NCI-H82 (cell line): ENCODE measurements at regions not wholly inside any gene's neighbourhood (a gene's known extent, or its start where the extent isn't known, plus 50 kb on each side); places are given as distances from the start of the nearest gene placed in this dataset.

Source experiments
- DNase-seq: peaks from one replicate; lab custom pipeline; 2025; lab: John Stamatoyannopoulos, UW

GRCh38 chr19:27775395-27775794 lies 1437.6 kb downstream of the UQCRFS1 start:
- DNase-seq, result peak; percentile 55

GRCh38 chr19:27774827-27775226 lies 1438.1 kb downstream of the UQCRFS1 start:
- DNase-seq, result peak; percentile 25

- peak; percentile 28 for DNase-seq
These were observed 1438.6 kb downstream of the UQCRFS1 start for GRCh38 chr19:27774337-27774736.

- no peak for DNase-seq
These were observed 1439.4 kb downstream of the UQCRFS1 start for GRCh38 chr19:27773318-27774094.

- DNase-seq, result no peak
These were observed 1440.9 kb downstream of the UQCRFS1 start for GRCh38 chr19:27772059-27772458.

GRCh38 chr19:27770095-27770494 lies 1442.9 kb downstream of the UQCRFS1 start:
- no peak for DNase-seq

GRCh38 chr19:27767234-27767633 lies 1445.7 kb downstream of the UQCRFS1 start:
- DNase-seq, result no peak

- DNase-seq, result no peak
These were observed 1446.8 kb downstream of the UQCRFS1 start for GRCh38 chr19:27765912-27766725.

- DNase-seq, result no peak
These were observed 1447.6 kb downstream of the UQCRFS1 start for GRCh38 chr19:27765397-27765796.

- DNase-seq, result no peak
These were observed 1448.7 kb downstream of the UQCRFS1 start for GRCh38 chr19:27764186-27764804.

GRCh38 chr19:27762933-27763332 lies 1450.0 kb downstream of the UQCRFS1 start:
- DNase-seq, result no peak

GRCh38 chr19:27759896-27760295 lies 1453.1 kb downstream of the UQCRFS1 start:
- DNase-seq, result no peak

- no peak for DNase-seq
These were observed 1454.1 kb downstream of the UQCRFS1 start for GRCh38 chr19:27758626-27759505.

- no peak for DNase-seq
These were observed 1458.3 kb downstream of the UQCRFS1 start for GRCh38 chr19:27754700-27755099.

GRCh38 chr19:27753622-27754021 lies 1459.3 kb downstream of the UQCRFS1 start:
- DNase-seq, result no peak

GRCh38 chr19:27752530-27753184 lies 1460.3 kb downstream of the UQCRFS1 start:
- no peak for DNase-seq

GRCh38 chr19:27751044-27751391 lies 1461.9 kb downstream of the UQCRFS1 start:
- no peak for DNase-seq

GRCh38 chr19:27750391-27751043 lies 1462.4 kb downstream of the UQCRFS1 start:
- no peak for DNase-seq

- no peak for DNase-seq
These were observed 1464.3 kb downstream of the UQCRFS1 start for GRCh38 chr19:27748551-27749152.

- no peak for DNase-seq
These were observed 1466.1 kb downstream of the UQCRFS1 start for GRCh38 chr19:27746691-27747380.
